Liver (tissue), 8 donors: ENCODE measurements at regions not wholly inside any gene's neighbourhood (a gene's known extent, or its start where the extent isn't known, plus 50 kb on each side); places are given as distances from the start of the nearest gene placed in this dataset.

Experiments used
- DNase-seq: peaks from one replicate; pipeline ENCODE4 v3.0.0-alpha.2; 2017; ENCODE audit warnings: low spot score
- H3K27ac ChIP-seq, 2 donors: one replicate each; pipeline ENCODE4 v1.7.0; 2013; ENCODE audit warnings: inconsistent platforms in 2 of 2, low read length in 2 of 2, control low read depth in 1 of 2, low read depth in 1 of 2, mild to moderate bottlenecking in 1 of 2
- H3K27me3 ChIP-seq, 4 donors: one replicate each; pipeline versions ENCODE4 v1.6.1 to v1.7.0; 2013; ENCODE audit warnings: low read length in 3 of 4, inconsistent platforms in 1 of 4, mild to moderate bottlenecking in 1 of 4, moderate library complexity in 1 of 4; ENCODE audit not compliant: control insufficient read depth in 4 of 4, insufficient read depth in 4 of 4
- H3K36me3 ChIP-seq, 4 donors: one replicate each; pipeline versions ENCODE4 v1.6.1 to v1.7.0; 2013; ENCODE audit warnings: low read length in 3 of 4, mild to moderate bottlenecking in 3 of 4, low read depth in 1 of 4, moderate library complexity in 1 of 4; ENCODE audit not compliant: control insufficient read depth in 4 of 4, insufficient read depth in 3 of 4
- H3K4me1 ChIP-seq, 4 donors: one replicate each; pipeline versions ENCODE4 v1.6.1 to v1.7.0; 2013; ENCODE audit warnings: low read length in 3 of 4, mild to moderate bottlenecking in 3 of 4, moderate library complexity in 1 of 4; ENCODE audit not compliant: control insufficient read depth in 4 of 4, insufficient read depth in 4 of 4
- H3K4me3 ChIP-seq, 3 donors: one replicate each; pipeline versions ENCODE4 v1.6.1 to v1.7.0; 2013; ENCODE audit warnings: low read length in 3 of 3, control low read depth in 1 of 3, low read depth in 1 of 3, mild to moderate bottlenecking in 1 of 3
- H3K9ac ChIP-seq, 2 donors: one replicate each; pipeline ENCODE4 v1.7.0; 2013; ENCODE audit warnings: low read length in 2 of 2, mild to moderate bottlenecking in 2 of 2, moderate library complexity in 2 of 2, control low read depth in 1 of 2, low read depth in 1 of 2
- H3K9me3 ChIP-seq, 4 donors: one replicate each; pipeline versions ENCODE4 v1.6.1 to v1.7.0; 2013; ENCODE audit warnings: low read length in 3 of 4; ENCODE audit not compliant: control insufficient read depth in 4 of 4
- EGR1 ChIP-seq, 2 donors: IDR thresholded peaks; 2 replicates each; pipeline ENCODE4 v1.6.1; 2016 to 2018; ENCODE audit warnings: antibody characterized with exemption in 2 of 2, low read depth in 2 of 2
- FOXA1 ChIP-seq: IDR thresholded peaks from 2 replicates; pipeline ENCODE4 v1.6.1; 2016; ENCODE audit warnings: antibody characterized with exemption
- GABPA ChIP-seq, 2 donors: IDR thresholded peaks in 1 of 2; conservative IDR thresholded peaks in 1 of 2; 2 replicates each; pipeline ENCODE4 v1.6.1; 2016; ENCODE audit warnings: antibody characterized with exemption in 2 of 2, mild to moderate bottlenecking in 1 of 2, moderate library complexity in 1 of 2
- HNF4G ChIP-seq: IDR thresholded peaks from 2 replicates; pipeline ENCODE4 v1.6.1; 2016; ENCODE audit warnings: antibody characterized with exemption
- JUND ChIP-seq, 2 donors: IDR thresholded peaks; 2 replicates each; pipeline ENCODE4 v1.6.1; 2016; ENCODE audit warnings: antibody characterized with exemption in 2 of 2
- NR2F2 ChIP-seq: IDR thresholded peaks from 2 replicates; pipeline ENCODE4 v1.6.1; 2016; ENCODE audit warnings: antibody characterized with exemption
- RAD21 ChIP-seq, 2 donors: IDR thresholded peaks; 2 replicates each; pipeline ENCODE4 v1.6.1; 2016; ENCODE audit warnings: antibody characterized with exemption in 2 of 2, mild to moderate bottlenecking in 2 of 2
- SP1 ChIP-seq: IDR thresholded peaks from 2 replicates; pipeline ENCODE4 v1.6.1; 2018; ENCODE audit warnings: antibody characterized with exemption, mild to moderate bottlenecking
- TAF1 ChIP-seq: conservative IDR thresholded peaks from 2 replicates; pipeline ENCODE4 v1.6.1; 2016; ENCODE audit warnings: antibody characterized with exemption, mild to moderate bottlenecking
- YY1 ChIP-seq: IDR thresholded peaks from 2 replicates; pipeline ENCODE4 v1.6.1; 2016; ENCODE audit warnings: antibody characterized with exemption, mild to moderate bottlenecking
- WGBS: extraction: QIAGEN DNeasy Blood & Tissue Kit; methylation state at CpG from one replicate; pipeline ENCODE4 v1.1.7; 2013; 5-methylcytosine and 5-hydroxymethylcytosine counted together
- TF ChIP-seq, protein P1 (sequence below): fragments of 150-350 bp; IDR thresholded peaks from 2 replicates; pipeline ENCODE4 v1.5.1; 2017; ENCODE audit warnings: improper control_type of control experiment, low read depth, low read length; ENCODE audit not compliant: missing input control
- TF ChIP-seq, protein P2 (sequence below): IDR thresholded peaks from 2 replicates; pipeline ENCODE4 v1.6.1; 2016; ENCODE audit warnings: antibody characterized with exemption
- TF ChIP-seq, protein P3 (sequence below): IDR thresholded peaks from 2 replicates; pipeline ENCODE4 v1.6.1; 2016; ENCODE audit warnings: antibody characterized with exemption, mild to moderate bottlenecking
- TF ChIP-seq, protein P4 (sequence below): IDR thresholded peaks from 2 replicates; pipeline ENCODE4 v1.6.1; 2016; ENCODE audit warnings: antibody characterized with exemption
- TF ChIP-seq, protein P5 (sequence below): IDR thresholded peaks from 2 replicates; pipeline ENCODE4 v1.6.1; 2016; ENCODE audit warnings: antibody characterized with exemption
- donor health status: healthy.
- donor health status: healthy.
- donor health status: healthy.
- donor health status: healthy.
- donor health status: healthy.

DNA sequence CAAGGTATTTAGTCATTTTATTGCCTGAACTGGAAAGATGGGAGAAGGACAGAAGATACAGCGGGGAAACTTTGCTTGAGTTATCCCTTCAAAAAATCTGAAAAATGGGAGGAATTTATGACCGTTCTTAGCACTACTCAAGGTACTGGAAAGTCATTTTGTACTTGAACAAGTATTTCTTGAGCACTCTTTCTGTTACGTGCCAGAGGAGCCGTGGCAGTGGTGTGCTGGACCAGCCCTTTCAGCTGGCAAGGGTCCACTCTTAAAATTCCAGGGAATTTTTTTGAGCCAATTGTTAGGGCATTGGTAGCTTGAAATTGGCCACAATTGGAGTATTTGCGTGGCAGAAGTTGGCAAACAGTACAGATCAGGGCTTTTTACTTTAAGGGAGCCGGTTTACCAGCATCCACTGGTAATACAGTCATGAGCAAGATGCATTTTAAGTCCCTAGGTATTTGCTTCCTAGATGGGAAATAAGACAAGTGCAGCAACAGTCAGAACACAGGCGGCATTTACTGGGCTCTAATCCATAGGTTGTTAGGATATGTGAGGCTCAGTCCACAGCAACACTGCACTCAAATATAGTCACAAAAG is 145.9 kb upstream of the ST8SIA2 start:
- DNase-seq = no peak
- WGBS = 76% methylated on average over 7 of the region's 7 CpGs
- H3K9ac ChIP-seq = no peak overlapping the region
- H3K27ac ChIP-seq = no peak overlapping the region
- H3K4me3 ChIP-seq = no peak overlapping the region
- TF ChIP-seq, protein P1, sequence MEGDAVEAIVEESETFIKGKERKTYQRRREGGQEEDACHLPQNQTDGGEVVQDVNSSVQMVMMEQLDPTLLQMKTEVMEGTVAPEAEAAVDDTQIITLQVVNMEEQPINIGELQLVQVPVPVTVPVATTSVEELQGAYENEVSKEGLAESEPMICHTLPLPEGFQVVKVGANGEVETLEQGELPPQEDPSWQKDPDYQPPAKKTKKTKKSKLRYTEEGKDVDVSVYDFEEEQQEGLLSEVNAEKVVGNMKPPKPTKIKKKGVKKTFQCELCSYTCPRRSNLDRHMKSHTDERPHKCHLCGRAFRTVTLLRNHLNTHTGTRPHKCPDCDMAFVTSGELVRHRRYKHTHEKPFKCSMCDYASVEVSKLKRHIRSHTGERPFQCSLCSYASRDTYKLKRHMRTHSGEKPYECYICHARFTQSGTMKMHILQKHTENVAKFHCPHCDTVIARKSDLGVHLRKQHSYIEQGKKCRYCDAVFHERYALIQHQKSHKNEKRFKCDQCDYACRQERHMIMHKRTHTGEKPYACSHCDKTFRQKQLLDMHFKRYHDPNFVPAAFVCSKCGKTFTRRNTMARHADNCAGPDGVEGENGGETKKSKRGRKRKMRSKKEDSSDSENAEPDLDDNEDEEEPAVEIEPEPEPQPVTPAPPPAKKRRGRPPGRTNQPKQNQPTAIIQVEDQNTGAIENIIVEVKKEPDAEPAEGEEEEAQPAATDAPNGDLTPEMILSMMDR = no peak
- TF ChIP-seq, protein P2, sequence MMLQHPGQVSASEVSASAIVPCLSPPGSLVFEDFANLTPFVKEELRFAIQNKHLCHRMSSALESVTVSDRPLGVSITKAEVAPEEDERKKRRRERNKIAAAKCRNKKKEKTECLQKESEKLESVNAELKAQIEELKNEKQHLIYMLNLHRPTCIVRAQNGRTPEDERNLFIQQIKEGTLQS = no peak
- no peak for TF ChIP-seq SP1
- no peak for TF ChIP-seq NR2F2
- TF ChIP-seq YY1 = no peak
- TF ChIP-seq HNF4G = no peak
- TF ChIP-seq RAD21 (IDR thresholded peaks at IDR 0.05) = no peak
- TF ChIP-seq, protein P3, sequence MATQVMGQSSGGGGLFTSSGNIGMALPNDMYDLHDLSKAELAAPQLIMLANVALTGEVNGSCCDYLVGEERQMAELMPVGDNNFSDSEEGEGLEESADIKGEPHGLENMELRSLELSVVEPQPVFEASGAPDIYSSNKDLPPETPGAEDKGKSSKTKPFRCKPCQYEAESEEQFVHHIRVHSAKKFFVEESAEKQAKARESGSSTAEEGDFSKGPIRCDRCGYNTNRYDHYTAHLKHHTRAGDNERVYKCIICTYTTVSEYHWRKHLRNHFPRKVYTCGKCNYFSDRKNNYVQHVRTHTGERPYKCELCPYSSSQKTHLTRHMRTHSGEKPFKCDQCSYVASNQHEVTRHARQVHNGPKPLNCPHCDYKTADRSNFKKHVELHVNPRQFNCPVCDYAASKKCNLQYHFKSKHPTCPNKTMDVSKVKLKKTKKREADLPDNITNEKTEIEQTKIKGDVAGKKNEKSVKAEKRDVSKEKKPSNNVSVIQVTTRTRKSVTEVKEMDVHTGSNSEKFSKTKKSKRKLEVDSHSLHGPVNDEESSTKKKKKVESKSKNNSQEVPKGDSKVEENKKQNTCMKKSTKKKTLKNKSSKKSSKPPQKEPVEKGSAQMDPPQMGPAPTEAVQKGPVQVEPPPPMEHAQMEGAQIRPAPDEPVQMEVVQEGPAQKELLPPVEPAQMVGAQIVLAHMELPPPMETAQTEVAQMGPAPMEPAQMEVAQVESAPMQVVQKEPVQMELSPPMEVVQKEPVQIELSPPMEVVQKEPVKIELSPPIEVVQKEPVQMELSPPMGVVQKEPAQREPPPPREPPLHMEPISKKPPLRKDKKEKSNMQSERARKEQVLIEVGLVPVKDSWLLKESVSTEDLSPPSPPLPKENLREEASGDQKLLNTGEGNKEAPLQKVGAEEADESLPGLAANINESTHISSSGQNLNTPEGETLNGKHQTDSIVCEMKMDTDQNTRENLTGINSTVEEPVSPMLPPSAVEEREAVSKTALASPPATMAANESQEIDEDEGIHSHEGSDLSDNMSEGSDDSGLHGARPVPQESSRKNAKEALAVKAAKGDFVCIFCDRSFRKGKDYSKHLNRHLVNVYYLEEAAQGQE = no peak
- no peak for TF ChIP-seq TAF1
- no peak for TF ChIP-seq FOXA1
- TF ChIP-seq, protein P4, sequence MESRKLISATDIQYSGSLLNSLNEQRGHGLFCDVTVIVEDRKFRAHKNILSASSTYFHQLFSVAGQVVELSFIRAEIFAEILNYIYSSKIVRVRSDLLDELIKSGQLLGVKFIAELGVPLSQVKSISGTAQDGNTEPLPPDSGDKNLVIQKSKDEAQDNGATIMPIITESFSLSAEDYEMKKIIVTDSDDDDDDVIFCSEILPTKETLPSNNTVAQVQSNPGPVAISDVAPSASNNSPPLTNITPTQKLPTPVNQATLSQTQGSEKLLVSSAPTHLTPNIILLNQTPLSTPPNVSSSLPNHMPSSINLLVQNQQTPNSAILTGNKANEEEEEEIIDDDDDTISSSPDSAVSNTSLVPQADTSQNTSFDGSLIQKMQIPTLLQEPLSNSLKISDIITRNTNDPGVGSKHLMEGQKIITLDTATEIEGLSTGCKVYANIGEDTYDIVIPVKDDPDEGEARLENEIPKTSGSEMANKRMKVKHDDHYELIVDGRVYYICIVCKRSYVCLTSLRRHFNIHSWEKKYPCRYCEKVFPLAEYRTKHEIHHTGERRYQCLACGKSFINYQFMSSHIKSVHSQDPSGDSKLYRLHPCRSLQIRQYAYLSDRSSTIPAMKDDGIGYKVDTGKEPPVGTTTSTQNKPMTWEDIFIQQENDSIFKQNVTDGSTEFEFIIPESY = no peak
- no peak for TF ChIP-seq EGR1 (IDR thresholded peaks at IDR 0.05; ENCODE audit: low read depth in 2 of 2)
- TF ChIP-seq JUND (IDR thresholded peaks at IDR 0.05) = no peak
- no peak for TF ChIP-seq GABPA (IDR thresholded peaks at IDR 0.05 in 1 of 2, conservative IDR thresholded peaks at IDR 0.05 in 1 of 2)
- TF ChIP-seq, protein P5, sequence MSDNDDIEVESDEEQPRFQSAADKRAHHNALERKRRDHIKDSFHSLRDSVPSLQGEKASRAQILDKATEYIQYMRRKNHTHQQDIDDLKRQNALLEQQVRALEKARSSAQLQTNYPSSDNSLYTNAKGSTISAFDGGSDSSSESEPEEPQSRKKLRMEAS = no peak
- H3K4me1 ChIP-seq = no peaks in the 10 kb centered on the region
- no peaks in the 10 kb centered on the region for H3K36me3 ChIP-seq
- peaks cover 0 to 2% (median 0%) of the 10 kb centered on the region in 4 donors for H3K27me3 ChIP-seq
- H3K9me3 ChIP-seq = no peaks in the 10 kb centered on the region
